ENCODE measurements at regions not wholly inside any gene's neighbourhood (a gene's known extent, or its start where the extent isn't known, plus 50 kb on each side); places are given as distances from the start of the nearest gene placed in this dataset.
"Not testable (repeated sequence)": the region's sequence is repeated elsewhere in the genome, so short reads cannot be mapped to it uniquely, and the experiment has no call there.

DNA sequence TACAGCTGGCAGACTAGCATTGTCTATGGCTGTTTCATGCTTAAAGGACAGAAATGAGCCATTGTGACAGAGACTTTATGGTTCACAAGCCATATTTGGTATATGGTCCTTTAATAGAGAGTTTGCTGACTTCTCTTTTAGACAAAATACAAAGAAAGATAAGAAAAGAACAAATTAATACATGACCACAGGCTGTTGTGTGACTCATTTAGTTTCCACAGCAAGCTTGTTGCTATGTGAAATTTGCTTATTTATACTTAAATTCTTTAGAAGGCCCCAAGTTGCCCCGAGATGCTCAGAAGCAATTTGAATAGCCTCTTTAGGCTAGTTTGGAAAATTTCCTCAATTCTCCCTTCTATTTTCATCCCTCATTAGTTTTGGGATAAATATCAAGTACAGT lies 315.3 kb upstream of the RPS23 start:
- DNase-seq = peak; percentile 16

DNA sequence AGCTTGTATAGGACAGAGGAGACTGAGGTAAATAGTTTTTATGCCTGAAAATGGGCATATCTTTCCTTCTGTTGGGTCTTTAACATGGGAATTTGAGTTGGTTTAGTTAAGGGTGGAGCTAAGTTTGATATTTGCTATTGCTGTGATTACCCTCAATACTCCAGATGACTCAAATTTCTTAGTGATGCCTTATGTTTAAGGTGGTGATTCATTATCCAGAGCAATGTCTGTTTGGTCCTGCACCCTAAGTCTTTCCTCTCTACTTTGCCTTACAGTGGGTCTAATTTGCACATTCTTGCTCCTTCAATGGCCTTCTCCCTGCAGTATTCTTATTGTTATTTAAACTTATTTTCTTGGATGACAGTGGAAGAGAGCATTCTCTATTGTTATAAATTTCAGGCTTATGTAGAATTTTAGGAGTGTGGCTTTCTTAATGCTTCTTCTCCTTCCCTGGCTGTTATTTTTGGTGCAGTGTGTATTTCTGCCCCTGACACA lies 312.9 kb upstream of the RPS23 start:
- DNase-seq = no peak

DNA sequence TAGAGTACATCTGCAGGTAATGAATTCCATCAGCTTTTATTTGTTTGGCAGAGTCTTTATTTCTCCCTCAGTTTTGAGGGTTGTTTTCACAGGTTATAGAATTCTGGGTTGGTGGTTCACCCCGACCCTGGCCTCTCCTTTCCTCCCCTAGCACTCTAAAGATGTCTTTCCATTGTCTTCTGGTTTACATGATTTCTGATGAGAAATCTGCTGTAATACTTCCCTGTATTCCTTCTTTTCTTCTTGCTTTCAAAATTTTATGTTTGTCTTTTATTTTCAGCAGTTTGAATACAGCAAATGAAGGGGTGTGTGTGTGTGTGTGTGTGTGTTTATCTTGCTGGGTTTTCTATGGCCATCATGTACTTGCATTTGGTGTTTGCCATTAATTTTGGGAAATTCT lies 312.0 kb upstream of the RPS23 start:
- no peak for DNase-seq

DNA sequence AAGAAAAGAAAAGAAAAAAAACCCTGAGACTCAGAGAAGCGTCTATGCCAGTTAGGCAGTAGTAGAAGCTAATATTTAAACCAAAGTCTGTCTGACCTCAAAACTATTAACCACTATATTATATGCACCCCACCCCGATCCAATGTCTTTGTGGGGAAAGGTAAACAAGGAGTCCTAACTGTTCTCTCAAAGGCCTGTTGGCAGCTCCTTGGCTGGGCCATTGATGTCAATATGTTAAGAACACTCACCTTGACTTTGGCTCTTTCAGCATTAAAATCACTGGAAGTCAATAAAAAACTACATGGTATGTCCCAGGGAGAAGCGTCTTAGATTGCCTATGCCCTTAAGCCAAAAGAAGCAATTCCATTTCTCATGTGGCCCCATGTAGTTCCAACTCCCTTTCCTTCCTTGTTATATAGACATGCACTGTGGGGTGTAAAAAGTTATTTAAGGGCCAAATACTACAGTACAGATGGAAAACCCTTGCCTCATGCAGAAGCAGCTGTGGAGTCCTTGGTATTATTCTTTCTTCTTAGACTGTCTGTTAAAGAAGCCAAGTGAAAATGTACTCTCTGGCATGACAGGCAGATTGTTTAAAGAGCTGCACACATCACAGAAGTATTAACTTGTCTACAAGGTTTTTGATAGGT lies 308.6 kb upstream of the RPS23 start:
- DNase-seq = no peak

DNA sequence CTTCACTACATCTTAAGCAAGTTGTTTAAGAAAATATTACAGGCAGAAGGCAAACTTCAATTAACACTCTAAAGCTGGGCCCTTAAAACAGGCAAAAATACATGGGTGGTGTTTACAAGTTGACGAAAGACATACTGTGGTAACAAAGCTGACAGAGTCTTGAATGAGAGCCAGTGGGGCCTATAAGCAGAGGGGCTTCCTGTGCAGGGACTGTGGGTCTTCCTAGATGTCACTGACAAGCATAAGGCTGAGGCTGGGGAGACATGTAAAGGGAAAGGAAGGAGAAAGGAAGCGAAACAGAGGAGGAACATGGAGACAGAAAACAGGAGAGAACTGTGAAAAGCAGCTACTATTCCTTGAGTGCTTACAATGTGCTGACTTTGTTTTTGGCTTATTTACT lies 308.0 kb upstream of the RPS23 start:
- no peak for DNase-seq

DNA sequence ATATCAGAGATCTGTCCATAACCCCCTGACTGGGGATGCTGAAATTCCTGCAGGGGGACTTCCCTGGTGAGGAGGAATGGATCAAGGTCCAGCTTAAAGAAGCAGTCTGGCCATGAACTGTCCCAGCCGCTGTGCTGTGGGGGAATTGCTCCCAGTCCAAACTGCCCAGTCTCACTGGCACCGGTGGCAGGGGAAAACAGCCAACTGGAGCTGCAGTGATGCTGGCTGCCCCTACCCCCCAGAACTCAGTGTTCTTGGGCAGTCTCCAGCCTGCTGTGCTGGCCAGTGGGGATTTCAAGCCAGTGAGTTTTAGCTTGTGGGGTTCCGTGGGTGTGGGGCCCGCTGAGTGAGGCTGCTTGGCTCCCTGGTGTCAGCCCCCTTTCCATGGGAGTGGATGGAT lies 306.5 kb upstream of the RPS23 start:
- DNase-seq = no peak

DNA sequence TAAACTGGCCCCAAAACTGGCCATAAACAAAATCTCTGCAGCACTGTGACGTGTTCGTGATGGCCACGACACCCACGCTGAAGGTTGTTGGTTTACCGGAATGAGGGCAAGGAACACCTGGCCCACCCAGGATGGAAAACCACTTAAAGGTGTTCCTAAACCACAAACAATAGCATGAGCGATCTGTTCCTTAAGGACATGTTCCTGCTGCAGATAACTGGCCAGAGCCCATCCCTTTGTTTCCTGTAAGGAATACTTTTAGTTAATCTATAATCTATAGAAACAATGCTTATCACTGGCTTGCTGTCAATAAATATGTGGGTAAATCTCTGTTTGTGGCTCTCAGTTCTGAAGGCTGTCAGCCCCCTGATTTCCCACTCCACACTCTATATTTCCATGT lies 305.2 kb upstream of the RPS23 start:
- not testable (repeated sequence) for DNase-seq

DNA sequence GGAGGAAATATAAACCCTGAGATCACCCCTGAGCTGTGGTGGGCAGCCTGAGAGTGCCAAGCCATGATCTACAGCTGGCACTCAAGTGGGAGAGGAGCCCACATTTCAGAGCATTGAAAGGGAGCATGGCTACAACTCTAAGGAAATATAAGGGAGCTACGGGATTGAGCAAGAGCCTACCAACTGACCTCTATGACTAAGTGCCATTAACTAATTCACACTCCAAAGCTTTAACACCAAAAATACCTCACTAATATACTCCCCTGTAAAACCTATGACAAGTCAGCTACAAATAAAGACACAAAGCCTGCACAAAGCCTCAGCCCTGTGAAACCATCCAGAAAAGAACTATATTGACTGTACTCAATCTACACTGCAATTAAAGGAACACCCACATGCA lies 286.8 kb upstream of the RPS23 start:
- no peak for DNase-seq

DNA sequence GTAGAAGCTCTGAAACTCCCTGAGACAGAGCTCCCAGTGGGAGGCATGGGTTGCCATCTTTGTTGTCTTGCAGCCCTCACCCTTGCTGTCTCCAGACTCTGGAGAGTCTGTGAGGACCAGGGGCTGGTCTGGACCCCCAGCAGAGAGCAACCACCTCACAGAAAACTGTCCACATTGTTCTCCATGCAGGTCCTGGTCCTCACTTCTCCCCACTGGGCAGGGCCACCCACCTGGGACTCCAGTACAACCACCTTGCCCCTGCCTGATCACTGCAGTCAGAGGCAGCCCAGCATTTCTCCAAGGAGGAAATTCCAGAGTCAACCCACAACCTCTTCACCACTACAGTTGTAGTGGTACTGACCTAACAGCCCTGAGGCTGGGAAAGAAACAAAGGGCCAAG lies 285.6 kb upstream of the RPS23 start:
- no peak for DNase-seq

DNA sequence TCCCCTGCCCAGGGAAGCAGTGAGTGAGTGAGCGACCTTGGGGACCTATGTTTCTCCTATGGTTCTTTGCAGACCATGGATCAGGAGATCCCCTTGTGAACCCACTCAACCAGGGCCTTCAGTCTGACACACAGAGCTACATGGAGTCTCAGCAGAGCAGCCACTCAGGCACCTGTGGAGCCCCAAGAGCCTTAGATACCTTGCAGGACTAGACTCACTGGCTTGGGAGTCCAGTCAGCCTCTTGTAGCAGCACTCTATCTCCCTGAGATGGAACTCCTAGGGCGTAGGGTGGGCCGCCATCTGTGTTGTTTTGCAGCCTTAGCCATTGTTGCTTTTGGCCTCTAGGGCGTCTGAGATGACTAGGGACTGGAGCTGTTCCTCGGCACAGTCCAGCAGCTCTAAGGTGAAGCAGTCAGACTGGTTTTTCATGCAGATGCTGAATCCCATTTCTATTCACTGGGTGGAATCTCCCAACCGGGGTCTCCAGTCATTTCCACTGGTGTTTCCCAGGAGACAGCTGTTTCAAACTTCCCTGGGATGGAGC lies 284.6 kb upstream of the RPS23 start:
- DNase-seq = no peak

DNA sequence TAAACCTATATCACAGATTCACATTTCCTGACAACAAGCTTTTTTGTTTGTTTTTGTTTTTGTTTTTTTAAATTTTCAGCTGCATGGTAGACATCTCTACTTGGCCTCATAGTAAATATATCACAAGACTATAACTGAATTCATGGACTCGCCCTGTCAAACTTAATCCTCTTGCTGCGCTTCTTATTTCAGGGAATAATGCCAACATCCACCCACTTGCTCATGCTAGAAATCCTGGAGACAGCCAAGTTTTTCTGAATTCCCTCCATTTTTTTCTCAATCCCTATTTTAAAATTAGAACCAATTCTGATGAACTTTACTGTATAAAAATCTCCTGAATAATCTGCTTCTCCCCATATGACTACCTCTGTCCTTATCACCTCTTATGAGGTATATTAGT lies 283.6 kb upstream of the RPS23 start:
- no peak for DNase-seq

DNA sequence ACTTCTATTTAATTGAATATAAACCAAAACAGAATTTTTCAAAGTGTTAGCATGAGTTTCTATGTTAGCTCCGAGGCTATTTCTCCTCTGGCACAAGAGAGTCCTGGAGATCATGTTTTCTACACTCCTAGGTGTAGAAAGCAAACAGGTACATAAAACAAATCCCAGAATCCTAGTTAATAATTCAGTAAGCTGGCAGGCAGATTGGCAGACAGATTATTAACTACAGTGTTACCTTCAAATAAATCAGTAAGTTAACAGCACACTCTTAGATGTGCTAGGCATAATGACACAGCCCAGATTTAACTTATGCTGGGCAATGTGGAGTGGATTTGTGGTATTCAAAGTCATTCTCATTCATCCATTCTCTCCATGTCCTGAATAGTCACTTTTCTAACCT lies 282.8 kb upstream of the RPS23 start:
- no peak for DNase-seq

DNA sequence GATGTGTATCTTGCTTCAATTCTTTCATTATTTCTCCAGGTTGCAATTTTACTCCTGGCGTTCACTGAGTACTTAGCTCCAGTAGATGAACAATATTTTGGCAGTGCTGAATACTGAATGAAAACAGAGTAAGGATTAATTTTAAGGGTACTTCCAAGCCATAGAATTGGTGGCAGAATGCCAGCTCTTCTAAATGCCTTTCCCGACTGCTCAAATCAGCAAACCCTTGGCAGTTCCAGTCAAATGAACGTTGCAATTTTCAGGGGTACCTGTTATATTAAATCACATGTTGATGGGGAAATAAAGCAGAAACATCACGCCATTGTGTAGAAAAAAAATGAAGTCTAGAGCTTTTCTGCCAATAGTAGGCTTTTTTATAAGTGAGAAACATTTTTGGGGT lies 282.4 kb upstream of the RPS23 start:
- no peak for DNase-seq

DNA sequence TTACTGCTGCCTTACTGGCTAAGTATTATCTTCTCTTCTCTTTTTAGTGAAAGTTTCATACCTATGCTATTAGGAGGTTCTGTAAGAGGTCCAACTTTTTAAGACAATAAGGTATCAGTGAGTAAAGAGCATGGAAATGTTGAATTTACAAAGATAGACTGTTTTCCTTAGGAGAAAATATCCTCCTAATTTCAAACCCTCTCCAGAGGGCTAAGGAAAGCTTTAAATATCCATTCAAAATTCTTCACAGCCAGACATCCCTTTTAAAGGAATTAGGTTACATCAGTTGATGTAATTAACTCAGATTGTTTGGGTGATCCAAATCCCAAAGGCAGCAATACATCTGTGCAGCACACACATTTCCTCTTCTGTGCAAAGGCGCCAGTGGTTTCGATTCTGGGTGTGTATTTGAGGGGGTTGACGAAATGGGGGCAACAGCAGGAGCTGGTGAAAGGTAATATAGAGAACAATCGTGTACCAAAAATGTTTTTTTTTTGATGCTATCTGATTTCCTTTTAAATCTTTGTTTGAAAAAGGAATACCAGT lies 273.8 kb upstream of the RPS23 start:
- DNase-seq = no peak

DNA sequence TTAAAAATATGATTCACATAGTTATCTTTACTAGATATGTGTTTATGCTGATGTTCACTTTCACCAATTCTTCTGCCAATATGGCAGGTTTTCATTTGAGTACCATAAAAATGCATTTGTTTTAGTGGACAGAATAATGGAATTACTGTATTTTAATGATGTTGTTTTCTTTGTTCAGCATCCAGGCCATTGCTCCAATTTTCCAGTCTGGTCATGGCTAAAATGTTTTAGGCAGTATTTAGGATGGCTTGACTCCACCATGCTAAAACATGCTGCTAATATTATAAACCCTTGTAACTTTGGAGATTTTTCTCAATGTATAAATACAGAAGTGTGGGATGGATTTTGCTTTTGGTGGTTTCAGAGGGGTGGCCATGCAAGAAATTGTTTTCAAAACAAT lies 273.0 kb upstream of the RPS23 start:
- DNase-seq = no peak

DNA sequence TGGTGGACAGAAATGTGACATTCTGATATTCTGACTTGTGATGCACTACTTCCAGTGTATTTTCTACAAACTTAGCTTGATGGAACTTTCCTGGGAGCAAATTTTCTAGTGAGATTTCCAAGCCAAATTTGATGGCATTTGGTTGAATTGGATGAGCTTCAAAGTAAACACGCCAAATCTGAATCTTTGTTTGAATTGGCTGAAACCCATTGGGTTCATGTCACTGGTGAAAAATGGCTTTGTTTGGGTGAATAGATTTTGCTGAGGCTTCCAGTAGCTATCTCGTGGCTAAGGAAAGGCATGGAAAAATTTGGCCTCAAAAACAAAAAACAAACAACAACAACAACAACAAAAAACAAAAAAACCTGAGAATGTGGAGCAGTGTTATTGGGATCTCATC lies 271.1 kb upstream of the RPS23 start:
- no peak for DNase-seq

DNA sequence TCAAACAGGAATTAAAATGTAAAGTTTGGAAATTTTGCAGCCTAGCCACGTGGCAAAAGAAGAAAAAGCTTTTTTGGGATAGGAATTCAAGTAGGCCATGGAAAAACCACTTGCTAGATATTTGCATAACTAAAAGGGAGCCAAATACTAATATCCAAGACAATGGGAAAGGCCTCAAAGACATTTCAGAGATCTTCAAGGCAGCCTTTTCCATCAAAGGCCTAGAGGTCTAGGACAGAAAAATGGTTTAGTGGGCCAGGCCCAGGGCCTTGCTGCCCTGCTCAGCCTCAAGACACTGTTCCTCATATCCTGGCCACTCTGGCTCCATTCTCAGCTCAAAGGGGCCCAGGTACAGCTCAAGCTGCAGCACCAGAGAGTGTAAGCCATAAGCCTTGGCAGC lies 265.9 kb upstream of the RPS23 start:
- DNase-seq = no peak

DNA sequence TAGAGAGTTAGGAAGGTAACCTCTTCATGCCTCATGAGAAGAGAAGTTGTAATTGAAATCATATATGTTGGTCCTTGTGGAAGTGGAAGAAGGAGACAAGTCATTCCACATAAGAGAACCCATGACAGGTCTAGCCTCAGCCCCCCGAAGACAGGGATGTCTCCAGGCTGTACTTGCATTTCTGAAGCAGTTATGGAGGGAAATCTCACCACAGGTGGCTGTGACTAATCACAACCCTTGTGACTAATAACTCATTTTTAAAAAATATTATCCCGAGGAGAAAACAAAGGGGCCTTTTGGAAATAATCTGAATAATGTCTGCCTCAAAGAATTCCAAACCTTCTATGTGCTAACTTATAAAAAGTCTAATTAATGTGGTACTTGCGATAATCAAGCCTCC lies 262.1 kb upstream of the RPS23 start:
- DNase-seq = no peak

DNA sequence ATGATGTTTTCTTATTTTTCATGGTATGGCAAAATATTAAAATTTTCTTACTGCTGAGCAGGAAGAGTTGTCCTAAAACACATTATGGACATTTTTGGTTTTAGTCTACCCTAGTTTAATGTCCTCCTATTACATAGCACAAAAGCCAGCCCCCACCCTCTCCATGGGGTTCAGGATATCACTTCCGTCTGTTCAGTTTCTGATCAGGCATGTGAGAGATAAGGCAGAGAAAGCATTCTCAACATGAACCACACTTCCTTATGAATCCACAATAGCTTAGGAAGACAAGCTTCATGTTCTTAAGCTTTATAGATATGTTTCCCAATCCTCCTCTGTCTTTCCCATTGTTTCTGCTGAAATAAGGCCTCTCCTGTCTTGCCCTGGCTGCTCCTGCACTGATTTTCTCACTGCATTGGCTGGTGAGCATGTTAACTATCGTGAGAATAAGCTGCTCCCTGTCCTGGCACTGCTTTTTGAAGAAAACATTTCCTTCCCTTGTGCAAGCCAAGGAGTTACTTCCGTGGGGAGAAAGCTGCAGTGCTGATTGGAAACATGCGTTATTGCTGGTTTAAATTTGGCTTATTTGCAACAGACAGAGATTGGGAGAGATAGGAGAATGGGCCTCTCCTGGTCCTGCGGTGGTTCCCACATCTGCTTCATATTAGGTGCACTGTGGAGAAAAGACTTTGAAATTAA lies 260.3 kb upstream of the RPS23 start:
- DNase-seq = no peak

DNA sequence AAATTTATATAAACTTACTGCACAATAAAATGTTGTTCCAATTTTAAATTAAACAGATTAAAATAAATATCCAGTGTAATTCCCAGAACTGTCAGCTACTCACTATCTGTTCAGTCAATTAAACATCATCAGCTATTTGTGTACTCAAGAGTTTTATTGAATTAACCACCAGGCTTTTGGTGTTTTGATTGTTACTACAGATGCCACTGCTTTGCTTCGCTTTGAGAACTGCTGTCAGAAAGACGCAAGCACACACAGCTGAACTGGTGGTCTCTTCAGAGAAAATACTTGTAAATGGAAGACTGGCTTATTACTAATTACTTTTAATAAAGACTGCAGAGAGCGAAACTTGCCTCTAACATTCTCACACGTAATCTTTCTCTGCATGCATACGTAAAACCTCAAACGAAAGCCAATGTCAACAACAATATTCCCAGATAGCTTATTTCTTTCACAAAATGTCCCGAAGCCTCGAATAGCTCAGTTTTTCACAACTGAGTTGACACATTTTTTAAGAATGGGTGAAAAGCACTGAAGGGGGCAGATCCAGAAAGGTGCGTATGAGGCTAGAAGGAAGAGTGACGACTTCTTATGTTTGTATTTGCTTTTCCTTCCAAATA lies 259.6 kb upstream of the RPS23 start:
- DNase-seq = no peak

DNA sequence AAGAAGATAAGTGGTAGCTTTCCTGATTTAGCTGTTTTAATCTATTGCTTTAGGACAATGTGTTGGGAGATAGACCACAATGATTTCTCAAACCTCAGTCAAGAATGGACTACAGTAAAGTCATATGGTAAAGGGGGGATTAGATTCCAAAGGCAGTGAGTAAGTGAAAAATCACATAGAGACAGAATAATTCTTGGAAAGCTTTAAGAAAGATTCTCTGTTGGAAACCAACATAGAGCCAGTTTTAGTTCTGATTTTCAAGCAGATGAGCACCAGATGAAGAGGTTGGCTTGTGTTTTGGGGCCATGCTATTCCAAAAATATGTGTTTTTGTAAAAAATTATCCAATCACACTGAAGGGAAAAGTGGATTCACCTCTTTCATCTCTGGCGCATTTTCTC lies 256.8 kb upstream of the RPS23 start:
- no peak for DNase-seq

DNA sequence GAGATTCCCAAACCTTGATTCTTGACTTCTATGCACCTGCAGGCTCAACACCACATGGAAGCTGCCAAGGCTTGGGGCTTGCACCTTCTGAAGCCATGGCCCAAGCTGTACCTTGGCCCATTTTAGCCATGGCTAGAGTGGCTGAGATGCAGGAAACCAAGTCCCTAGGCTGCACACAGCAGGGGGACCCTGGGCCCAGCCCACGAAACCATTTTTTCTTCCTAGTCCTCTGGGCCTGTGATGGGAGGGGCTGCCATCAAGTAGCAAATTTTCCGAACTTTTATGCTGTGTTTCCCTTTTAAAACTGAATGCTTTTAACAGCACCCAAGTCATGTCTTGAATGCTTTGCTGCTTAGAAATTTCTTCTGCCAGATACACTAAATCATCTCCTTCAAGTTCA lies 253.9 kb upstream of the RPS23 start:
- DNase-seq = not testable (repeated sequence)

DNA sequence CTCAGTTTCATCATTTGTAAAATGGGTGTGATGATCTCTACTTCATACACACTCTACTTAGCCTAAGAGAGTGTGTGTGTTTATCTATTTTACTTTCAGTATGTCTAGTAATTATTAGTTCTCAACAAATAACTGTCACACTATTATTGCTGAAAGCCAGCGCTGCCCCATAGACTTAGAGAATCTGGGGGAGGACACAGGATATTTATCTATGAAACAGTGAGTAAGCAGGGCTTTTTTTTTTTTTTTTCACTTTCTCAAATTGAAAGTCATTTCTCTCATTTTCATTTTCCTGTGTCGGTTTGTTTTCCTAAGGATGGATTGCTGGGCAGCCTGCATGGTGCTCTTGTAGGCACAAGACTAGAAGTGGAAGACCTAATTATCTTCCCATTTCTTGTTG lies 248.4 kb upstream of the RPS23 start:
- peak; percentile 31 for DNase-seq

DNA sequence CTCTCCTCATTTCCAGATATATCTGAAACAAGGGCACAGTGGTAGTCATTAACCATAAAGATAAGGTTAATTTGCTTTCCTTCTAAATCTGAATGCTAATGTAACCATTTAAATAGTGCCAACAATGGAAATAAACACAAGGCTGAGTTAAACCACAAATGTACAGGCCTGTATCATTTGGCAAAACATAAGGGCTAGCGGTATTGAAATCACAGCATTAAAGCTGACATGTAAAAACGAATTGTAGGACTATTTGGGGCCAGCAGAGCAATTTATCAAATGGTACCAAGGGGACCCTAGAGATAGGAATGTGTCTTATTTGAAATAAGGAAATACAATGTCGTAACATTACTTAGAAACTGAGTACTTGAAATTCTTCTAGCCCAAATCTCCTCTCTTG lies 247.5 kb upstream of the RPS23 start:
- no peak for DNase-seq

Data from kidney glomerular epithelial cell (primary cell).